Umbilical cord (tissue), 1 donor: ENCODE measurements at regions not wholly inside any gene's neighbourhood (a gene's known extent, or its start where the extent isn't known, plus 50 kb on each side); places are given as distances from the start of the nearest gene placed in this dataset.
"Not testable (repeated sequence)": the region's sequence is repeated elsewhere in the genome, so short reads cannot be mapped to it uniquely, and the experiment has no call there.

Experiments used
- DNase-seq: peaks from one replicate; pipeline ENCODE4 v3.0.0-alpha.2; 2015; ENCODE audit warnings: low spot score

- not testable (repeated sequence) for DNase-seq
These were observed 267.2 kb downstream of the MEF2C start for GRCh38 chr5:88615767-88616166.

- no peak for DNase-seq
These were observed 269.9 kb downstream of the MEF2C start for GRCh38 chr5:88613051-88613450.

GRCh38 chr5:88610586-88610985 is 272.4 kb downstream of the MEF2C start:
- DNase-seq = no peak

- DNase-seq = no peak
These were observed 275.5 kb downstream of the MEF2C start for GRCh38 chr5:88607492-88607891.

GRCh38 chr5:88606626-88607025 is 276.4 kb downstream of the MEF2C start:
- no peak for DNase-seq

- DNase-seq = no peak
These were observed 276.8 kb downstream of the MEF2C start for GRCh38 chr5:88606173-88606572.

GRCh38 chr5:88602584-88602983 is 280.4 kb downstream of the MEF2C start:
- no peak for DNase-seq

- no peak for DNase-seq
These were observed 288.5 kb downstream of the MEF2C start for GRCh38 chr5:88594441-88594840.

- DNase-seq = no peak
These were observed 294.4 kb downstream of the MEF2C start for GRCh38 chr5:88588609-88589008.

GRCh38 chr5:88583471-88583870 is 299.5 kb downstream of the MEF2C start:
- DNase-seq = no peak

- DNase-seq = no peak
These were observed 289.7 kb upstream of the TMEM161B start for GRCh38 chr5:88558366-88558765.

GRCh38 chr5:88557881-88558280 is 289.2 kb upstream of the TMEM161B start:
- no peak for DNase-seq

GRCh38 chr5:88557131-88557530 is 288.5 kb upstream of the TMEM161B start:
- no peak for DNase-seq

- no peak for DNase-seq
These were observed 287.8 kb upstream of the TMEM161B start for GRCh38 chr5:88556406-88556805.

GRCh38 chr5:88555674-88556073 is 287.0 kb upstream of the TMEM161B start:
- no peak for DNase-seq

GRCh38 chr5:88553986-88554385 is 285.3 kb upstream of the TMEM161B start:
- DNase-seq = no peak

- no peak for DNase-seq
These were observed 284.7 kb upstream of the TMEM161B start for GRCh38 chr5:88553136-88553875.

- DNase-seq = no peak
These were observed 283.8 kb upstream of the TMEM161B start for GRCh38 chr5:88552426-88552825.

GRCh38 chr5:88551724-88552345 is 283.2 kb upstream of the TMEM161B start:
- no peak for DNase-seq

GRCh38 chr5:88550736-88551135 is 282.1 kb upstream of the TMEM161B start:
- DNase-seq = no peak

GRCh38 chr5:88548136-88548805 is 279.6 kb upstream of the TMEM161B start:
- no peak for DNase-seq

- DNase-seq = no peak
These were observed 276.7 kb upstream of the TMEM161B start for GRCh38 chr5:88545338-88545737.

GRCh38 chr5:88544671-88545070 is 276.0 kb upstream of the TMEM161B start:
- DNase-seq = no peak
